CD4-positive, alpha-beta T cell treated with Interleukin-10 for 1 hour (primary cell): ENCODE measurements at regions not wholly inside any gene's neighbourhood (a gene's known extent, or its start where the extent isn't known, plus 50 kb on each side); places are given as distances from the start of the nearest gene placed in this dataset.

ENCODE experiments used
- DNase-seq: peaks from one replicate; pipeline ENCODE4 v3.0.0-alpha.2; 2020

- no peak for DNase-seq
These were observed 1282.0 kb downstream of the PCDH7 start for GRCh38 chr4:32002037-32002747.

GRCh38 chr4:32003548-32003947 is 1283.4 kb downstream of the PCDH7 start:
- DNase-seq = no peak

- DNase-seq = no peak
These were observed 1290.1 kb downstream of the PCDH7 start for GRCh38 chr4:32010221-32010620.

- DNase-seq = no peak
These were observed 1301.9 kb downstream of the PCDH7 start for GRCh38 chr4:32022071-32022470.

GRCh38 chr4:32025851-32026459 is 1305.8 kb downstream of the PCDH7 start:
- DNase-seq = no peak

GRCh38 chr4:32030406-32030805 is 1310.2 kb downstream of the PCDH7 start:
- DNase-seq = no peak

GRCh38 chr4:32031026-32031425 is 1310.9 kb downstream of the PCDH7 start:
- no peak for DNase-seq

- DNase-seq = no peak
These were observed 1312.0 kb downstream of the PCDH7 start for GRCh38 chr4:32032136-32032672.

GRCh38 chr4:32037399-32037798 is 1317.2 kb downstream of the PCDH7 start:
- DNase-seq = no peak

GRCh38 chr4:32042486-32043247 is 1322.5 kb downstream of the PCDH7 start:
- DNase-seq = no peak

- DNase-seq = no peak
These were observed 1323.1 kb downstream of the PCDH7 start for GRCh38 chr4:32043248-32043633.

- DNase-seq = no peak
These were observed 1341.7 kb downstream of the PCDH7 start for GRCh38 chr4:32061916-32062315.

GRCh38 chr4:32073542-32073941 is 1353.4 kb downstream of the PCDH7 start:
- DNase-seq = no peak

- DNase-seq = no peak
These were observed 1367.0 kb downstream of the PCDH7 start for GRCh38 chr4:32087211-32087610.

GRCh38 chr4:32094987-32095386 is 1374.8 kb downstream of the PCDH7 start:
- DNase-seq = no peak

GRCh38 chr4:32102896-32103295 is 1382.7 kb downstream of the PCDH7 start:
- no peak for DNase-seq

GRCh38 chr4:32106767-32107166 is 1386.6 kb downstream of the PCDH7 start:
- DNase-seq = no peak

GRCh38 chr4:32112891-32113290 is 1392.7 kb downstream of the PCDH7 start:
- DNase-seq = no peak

- no peak for DNase-seq
These were observed 1397.5 kb downstream of the PCDH7 start for GRCh38 chr4:32117693-32118092.

GRCh38 chr4:32119907-32120306 is 1399.7 kb downstream of the PCDH7 start:
- DNase-seq = no peak

- DNase-seq = no peak
These were observed 1408.4 kb downstream of the PCDH7 start for GRCh38 chr4:32128549-32128948.

- no peak for DNase-seq
These were observed 1409.8 kb downstream of the PCDH7 start for GRCh38 chr4:32129967-32130366.

- no peak for DNase-seq
These were observed 1413.0 kb downstream of the PCDH7 start for GRCh38 chr4:32133141-32133540.

GRCh38 chr4:32133734-32134133 is 1413.6 kb downstream of the PCDH7 start:
- DNase-seq = no peak
